GM19395 (cell line): ENCODE measurements at regions not wholly inside any gene's neighbourhood (a gene's known extent, or its start where the extent isn't known, plus 50 kb on each side); places are given as distances from the start of the nearest gene placed in this dataset.
A peak's percentile ranks its signal among the peaks of the same experiment; 100 is the strongest.
"Not testable (repeated sequence)": the region's sequence is repeated elsewhere in the genome, so short reads cannot be mapped to it uniquely, and the experiment has no call there.

Source experiments
- ATAC-seq: cut with Tn5 transposase; IDR thresholded peaks from one replicate; pipeline ENCODE4 v1.9.1; 2021; ENCODE audit warnings: mild to moderate bottlenecking, moderate library complexity; ENCODE audit not compliant: unreplicated experiment

- no peak for ATAC-seq
These were observed 488.0 kb downstream of the BCKDHB start for GRCh38 chr6:80594461-80594860.

DNA sequence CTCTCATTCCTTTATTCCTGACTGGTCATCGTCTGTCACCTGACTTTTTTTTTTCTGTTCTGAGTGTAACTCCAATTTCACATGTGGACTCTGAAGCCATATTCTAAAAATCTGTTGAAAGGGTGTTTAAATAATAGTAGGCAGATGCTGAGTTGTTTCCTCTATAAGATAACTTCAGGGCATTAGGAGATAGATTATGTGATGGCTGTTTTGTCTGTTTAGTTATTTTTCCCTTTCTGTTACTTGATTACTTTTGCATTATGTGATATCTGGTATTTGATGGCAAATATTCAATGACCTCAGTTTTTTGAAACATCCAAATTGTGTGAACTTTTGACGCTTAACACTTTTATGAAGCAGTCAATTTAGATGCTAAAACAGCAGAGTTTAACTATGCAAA lies 486.0 kb downstream of the BCKDHB start:
- ATAC-seq: no peak

DNA sequence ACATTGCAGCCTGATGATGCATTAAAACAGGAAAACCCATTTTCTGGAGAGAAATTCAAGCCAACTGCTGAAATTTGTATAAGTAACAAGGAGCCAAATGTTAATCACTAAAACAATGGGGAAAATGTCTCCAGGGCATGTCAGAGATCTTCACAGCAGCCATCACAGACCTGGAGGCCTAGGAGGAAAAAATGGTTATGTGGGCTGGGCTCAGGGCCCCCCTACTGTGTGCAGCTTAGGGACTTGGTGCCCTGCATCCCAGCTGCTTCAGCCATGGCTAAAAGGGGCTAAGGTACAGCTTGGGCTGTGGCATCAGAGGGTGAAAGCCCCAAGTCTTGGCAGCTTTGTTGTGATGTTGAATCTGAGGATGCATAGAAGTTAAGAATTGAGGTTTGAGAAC lies 479.8 kb downstream of the BCKDHB start:
- no peak for ATAC-seq

GRCh38 chr6:80579391-80580023 lies 473.0 kb downstream of the BCKDHB start:
- no peak for ATAC-seq

DNA sequence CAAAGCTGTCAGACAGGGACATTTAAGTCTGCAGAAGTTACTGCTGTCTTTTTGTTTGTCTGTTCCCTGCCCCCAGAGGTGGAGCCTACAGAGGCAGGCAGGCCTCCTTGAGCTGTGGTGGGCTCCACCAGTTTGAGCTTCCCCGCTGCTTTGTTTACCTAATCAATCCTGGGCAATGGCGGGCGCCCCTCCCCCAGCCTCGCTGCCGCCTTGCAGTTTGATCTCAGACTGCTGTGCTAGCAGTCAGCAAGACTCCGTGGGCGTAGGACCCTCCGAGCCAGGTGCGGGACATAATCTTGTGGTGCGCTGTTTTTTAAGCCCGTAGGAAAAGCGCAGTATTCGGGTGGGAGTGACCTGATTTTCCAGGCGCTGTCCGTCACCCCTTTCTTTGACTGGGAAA lies 466.8 kb downstream of the BCKDHB start:
- not testable (repeated sequence) for ATAC-seq

GRCh38 chr6:80566361-80566760 lies 459.9 kb downstream of the BCKDHB start:
- ATAC-seq: peak; percentile 71

GRCh38 chr6:80553071-80553740 lies 446.7 kb downstream of the BCKDHB start:
- no peak for ATAC-seq

DNA sequence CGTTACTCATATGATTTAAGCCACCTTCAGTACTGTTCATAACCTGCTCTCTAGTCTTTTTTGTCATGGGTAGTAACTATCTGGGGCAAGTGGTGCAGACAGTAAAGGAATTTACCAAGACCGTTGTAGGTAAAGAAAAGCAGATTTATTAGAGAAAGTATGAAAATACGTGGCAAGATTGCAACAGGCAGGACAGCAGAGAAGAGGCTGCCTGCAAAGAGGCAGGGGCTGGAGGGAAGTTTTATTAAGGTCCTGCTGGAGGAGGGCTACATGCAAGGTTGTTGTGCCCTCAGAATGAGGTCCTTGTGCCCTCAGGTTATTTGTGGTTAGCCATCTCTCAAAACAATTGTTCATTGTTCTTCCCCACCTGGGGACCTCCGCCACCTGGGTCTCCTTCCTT lies 444.3 kb downstream of the BCKDHB start:
- ATAC-seq: no peak

GRCh38 chr6:80550281-80550680 lies 443.8 kb downstream of the BCKDHB start:
- no peak for ATAC-seq

DNA sequence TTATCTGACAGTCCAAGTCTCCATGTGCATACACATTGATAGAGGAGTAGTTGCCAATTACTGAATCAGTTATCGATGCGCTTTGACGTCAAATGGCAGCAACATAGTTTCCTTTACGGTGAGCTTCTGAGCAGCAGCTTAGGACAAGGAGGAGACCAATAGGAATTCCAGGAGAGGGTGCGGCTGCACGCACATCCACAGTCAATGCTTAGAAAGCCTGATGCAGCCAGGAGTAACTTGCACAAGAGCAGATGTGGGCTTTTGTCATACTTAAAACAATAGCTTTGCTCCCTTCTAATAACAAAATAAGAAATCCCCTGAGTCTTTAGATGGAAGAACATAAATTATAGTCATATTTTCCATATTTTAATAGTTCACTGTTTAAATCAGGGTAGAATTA lies 442.1 kb downstream of the BCKDHB start:
- no peak for ATAC-seq

DNA sequence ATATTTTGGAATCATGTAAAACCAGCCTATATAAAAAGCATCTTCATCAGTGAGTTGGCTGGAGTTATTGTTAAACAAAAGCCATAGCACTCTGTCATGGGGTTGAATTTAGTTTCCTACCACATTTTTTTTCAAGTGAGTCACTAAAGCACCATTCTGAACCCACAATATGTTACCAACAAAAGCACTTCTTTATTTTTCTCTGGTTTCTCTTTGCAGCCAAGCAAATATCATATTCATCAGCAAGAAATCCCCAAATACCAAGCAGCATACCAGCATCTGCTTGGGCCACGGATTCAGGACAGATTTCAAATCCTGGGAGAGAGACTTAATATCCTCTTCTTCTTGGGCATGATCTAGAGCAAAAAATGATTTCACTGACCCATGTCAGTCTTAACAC lies 441.4 kb downstream of the BCKDHB start:
- ATAC-seq: no peak

GRCh38 chr6:80544976-80545722 lies 438.7 kb downstream of the BCKDHB start:
- peak; percentile 40 for ATAC-seq

DNA sequence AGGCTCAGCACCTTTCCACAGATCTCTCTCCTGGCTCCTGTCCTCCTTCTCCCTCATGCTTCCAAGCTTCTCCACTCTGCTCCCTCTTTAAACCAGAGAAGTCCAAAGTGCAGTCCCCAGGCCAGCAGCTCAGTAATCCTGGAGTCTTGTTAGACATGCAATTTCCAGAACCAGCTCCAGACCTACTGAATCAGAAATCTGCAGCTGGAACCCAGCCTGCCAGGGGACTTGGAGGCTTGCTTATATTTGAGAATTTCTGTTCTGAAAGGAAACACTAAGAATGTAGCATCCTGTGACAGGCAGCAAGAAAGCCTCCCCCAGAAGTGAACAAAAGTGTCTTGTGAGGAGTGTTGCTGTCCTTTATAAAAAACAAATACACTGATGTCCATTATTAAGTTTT lies 438.1 kb downstream of the BCKDHB start:
- ATAC-seq: no peak

DNA sequence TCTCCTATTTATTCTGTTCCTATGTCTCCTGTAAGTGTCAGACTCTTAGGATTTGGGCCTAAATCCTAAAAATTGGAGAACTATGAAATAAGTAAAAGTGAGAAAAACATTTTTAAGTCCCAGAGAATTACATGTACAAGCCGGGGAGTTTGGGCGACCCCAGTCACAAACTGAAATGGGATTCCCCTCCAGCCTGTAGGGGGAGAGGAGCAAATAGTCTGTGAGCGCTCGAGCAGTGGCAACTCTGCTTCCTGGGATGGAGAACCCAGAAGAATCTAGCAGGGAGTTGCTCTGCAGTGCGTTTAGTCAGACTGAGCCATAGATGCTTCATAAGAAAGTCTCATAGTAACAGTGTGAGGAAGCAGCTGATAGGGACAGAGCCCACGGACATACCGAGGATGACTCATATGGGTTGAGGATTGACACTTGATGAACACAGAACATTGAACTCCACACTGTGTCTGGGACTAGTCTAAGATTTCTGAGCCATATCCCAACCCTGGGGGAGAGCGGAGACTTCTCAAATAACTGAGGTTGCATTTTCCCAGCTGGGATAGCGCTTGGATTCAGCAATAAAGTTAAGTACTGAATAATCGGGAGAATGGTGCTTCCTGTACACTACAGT lies 437.2 kb downstream of the BCKDHB start:
- ATAC-seq: no peak

DNA sequence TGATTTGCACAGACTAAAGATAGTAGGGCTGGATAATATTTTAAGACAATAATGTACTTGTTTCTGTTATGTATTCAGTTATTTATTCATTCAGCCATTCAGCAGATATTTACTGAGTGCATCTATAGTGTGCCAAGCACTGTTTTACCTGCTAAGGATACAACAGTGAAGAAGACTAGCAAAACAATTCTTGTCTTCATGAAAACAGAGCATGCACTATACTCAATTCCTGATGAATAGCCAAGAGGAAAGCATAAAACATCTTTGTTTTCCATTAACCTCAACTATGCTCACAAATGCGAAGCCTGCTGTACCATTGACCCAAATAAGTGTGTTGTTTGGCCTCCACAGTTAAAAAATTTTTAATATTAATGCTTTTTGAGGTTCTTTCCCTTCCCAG lies 436.7 kb downstream of the BCKDHB start:
- ATAC-seq: no peak

GRCh38 chr6:80541886-80542285 lies 435.4 kb downstream of the BCKDHB start:
- no peak for ATAC-seq

- peak; percentile 44 for ATAC-seq
These were observed 434.7 kb downstream of the BCKDHB start for GRCh38 chr6:80541181-80541580.

DNA sequence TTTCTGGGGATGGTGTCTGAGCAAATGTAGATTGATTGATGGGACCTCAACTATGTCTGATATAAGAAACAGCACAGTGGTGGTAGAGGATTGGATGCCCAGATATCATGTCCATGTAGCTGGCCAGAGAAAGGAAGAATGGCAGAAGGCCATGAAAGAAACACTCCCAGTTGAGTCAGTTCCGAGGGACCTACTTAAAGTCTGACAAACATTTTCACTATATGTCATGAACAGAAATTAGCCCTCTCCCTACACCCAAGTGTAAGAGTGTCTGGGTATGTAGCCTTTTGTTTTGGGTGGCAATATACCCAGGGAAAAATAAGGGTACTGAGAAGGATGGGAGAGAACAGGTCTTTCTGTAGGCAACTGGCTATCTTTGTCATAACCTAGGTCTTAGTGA lies 434.2 kb downstream of the BCKDHB start:
- ATAC-seq: no peak

DNA sequence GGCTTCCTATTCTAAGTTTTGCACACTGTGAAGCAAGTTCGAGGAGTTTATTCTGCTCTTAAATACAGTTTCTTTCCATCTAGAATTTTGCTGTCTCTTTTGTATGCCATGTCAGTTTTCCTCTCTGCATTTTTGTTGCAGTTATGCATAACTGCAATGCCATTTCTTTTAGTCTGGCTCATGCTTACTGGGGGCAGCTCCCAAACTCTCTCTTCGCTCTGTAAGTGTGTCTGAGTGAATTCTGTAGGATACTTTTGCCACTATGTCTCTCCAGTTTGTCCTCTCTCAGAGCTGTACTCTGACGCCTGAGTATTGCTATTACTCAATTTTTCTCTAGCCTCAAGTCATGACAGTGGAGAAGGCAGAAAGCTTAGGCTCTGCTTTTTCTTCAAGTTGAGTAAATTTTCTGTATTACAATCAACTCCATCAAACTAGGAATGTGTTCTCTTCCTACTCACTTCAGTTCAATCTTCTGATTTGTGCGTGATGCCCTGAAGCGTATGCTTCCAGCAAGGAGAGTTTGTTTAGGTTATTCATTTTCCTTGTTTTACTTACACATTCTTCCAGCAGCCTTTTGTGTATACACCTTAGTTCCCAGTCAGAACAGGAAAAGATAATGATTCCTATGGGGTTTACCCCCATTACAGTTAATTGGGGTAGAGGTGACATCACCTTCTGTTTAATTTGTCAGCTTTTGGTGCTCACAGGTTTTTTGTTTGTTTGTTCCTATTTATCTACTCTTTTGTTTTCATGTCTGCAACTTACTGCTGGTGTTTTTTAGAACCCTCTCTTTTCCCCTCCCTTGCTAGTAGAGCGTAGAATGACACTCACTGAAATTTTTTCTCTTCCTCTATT lies 430.9 kb downstream of the BCKDHB start:
- no peak for ATAC-seq

DNA sequence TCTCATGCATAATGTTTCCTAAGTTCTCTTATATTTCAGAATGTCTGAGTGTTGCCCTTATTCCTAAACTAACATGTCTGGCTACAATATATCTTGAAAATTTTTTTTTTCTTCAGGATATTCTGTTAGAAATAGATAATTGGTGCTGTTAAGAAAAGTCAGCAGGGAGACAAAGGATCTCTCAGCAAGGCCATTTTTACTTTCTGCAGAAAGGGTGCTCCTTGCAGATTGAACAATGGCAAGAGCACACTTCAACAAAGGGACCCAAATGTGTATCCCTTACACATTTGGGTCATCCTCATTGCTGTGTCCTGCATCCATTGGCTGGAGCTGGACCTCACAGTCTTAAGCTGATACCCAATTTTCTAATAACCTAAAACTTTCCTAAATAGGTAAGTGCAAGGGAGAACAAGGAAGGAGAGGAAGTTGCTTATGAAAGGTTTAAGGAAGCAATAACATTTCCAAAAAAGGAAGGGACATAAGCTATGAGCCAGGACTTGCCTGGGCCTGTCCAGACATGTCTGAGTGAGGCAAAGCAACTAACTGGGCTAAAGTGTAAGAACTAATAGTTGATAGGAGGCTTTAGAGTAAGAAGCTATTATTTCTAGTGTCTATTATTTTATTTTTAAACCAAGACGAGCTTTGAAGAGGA lies 429.6 kb downstream of the BCKDHB start:
- ATAC-seq: no peak
